ENCODE measurements at regions not wholly inside any gene's neighbourhood (a gene's known extent, or its start where the extent isn't known, plus 50 kb on each side); places are given as distances from the start of the nearest gene placed in this dataset.
"Not testable (repeated sequence)": the region's sequence is repeated elsewhere in the genome, so short reads cannot be mapped to it uniquely, and the experiment has no call there.

GRCh38 chr16:33975744-33976143 is 516.3 kb downstream of the TP53TG3F start:
- H3K9me2 ChIP-seq (ENCODE audit: insufficient read depth); H3K4me2 ChIP-seq; H3F3A ChIP-seq (ENCODE audit: insufficient read depth, low read depth); POLR2A ChIA-PET (ENCODE audit: unreplicated experiment); H3K9me3 ChIP-seq (ENCODE audit: insufficient read depth, low read depth); H3K4me1 ChIP-seq (replicated peaks; ENCODE audit: insufficient read depth); H3K27ac ChIP-seq; BruUV-seq (replicated peaks); intact Hi-C loops (cut with micrococcal nuclease; ENCODE audit: unreplicated experiment); CTCF ChIA-PET; DNase-seq; H3K27me3 ChIP-seq (ENCODE audit: insufficient read depth, low read depth); H4K20me1 ChIP-seq (ENCODE audit: insufficient read depth); H3K79me2 ChIP-seq (ENCODE audit: low read depth); H3K36me3 ChIP-seq (ENCODE audit: low read depth); H3K4me3 ChIP-seq; H2AFZ ChIP-seq: not testable (repeated sequence)

GRCh38 chr16:33976521-33976920 is 517.1 kb downstream of the TP53TG3F start:
- H3K27me3 ChIP-seq (ENCODE audit: insufficient read depth, low read depth); intact Hi-C loops (cut with micrococcal nuclease; ENCODE audit: unreplicated experiment); H3K9me3 ChIP-seq (ENCODE audit: insufficient read depth, low read depth); H3K4me1 ChIP-seq (replicated peaks; ENCODE audit: insufficient read depth); H3K9me2 ChIP-seq (ENCODE audit: insufficient read depth); H2AFZ ChIP-seq; H3K4me3 ChIP-seq; H4K20me1 ChIP-seq (ENCODE audit: insufficient read depth); CTCF ChIA-PET; BruUV-seq (replicated peaks); H3K36me3 ChIP-seq (ENCODE audit: low read depth); H3K27ac ChIP-seq; H3F3A ChIP-seq (ENCODE audit: insufficient read depth, low read depth); H3K4me2 ChIP-seq; H3K79me2 ChIP-seq (ENCODE audit: low read depth); POLR2A ChIA-PET (ENCODE audit: unreplicated experiment): not testable (repeated sequence)
- peak in 1 of 2 experiments; percentile 13 for DNase-seq

GRCh38 chr16:33978784-33979183 is 519.4 kb downstream of the TP53TG3F start:
- not testable (repeated sequence) for BruUV-seq (replicated peaks); H3K27ac ChIP-seq

GRCh38 chr16:33979613-33980012 is 520.2 kb downstream of the TP53TG3F start:
- intact Hi-C loops (cut with micrococcal nuclease; ENCODE audit: unreplicated experiment); CTCF ChIA-PET; H3K4me3 ChIP-seq; H4K20me1 ChIP-seq (ENCODE audit: insufficient read depth); POLR2A ChIA-PET (ENCODE audit: unreplicated experiment); H3F3A ChIP-seq (ENCODE audit: insufficient read depth, low read depth); BruUV-seq (replicated peaks); H3K79me2 ChIP-seq (ENCODE audit: low read depth); H3K9me3 ChIP-seq (ENCODE audit: insufficient read depth, low read depth); H3K9me2 ChIP-seq (ENCODE audit: insufficient read depth); DNase-seq; H3K27me3 ChIP-seq (ENCODE audit: insufficient read depth, low read depth); H3K27ac ChIP-seq; H3K36me3 ChIP-seq (ENCODE audit: low read depth); H3K4me1 ChIP-seq (replicated peaks; ENCODE audit: insufficient read depth); H3K4me2 ChIP-seq; H2AFZ ChIP-seq: not testable (repeated sequence)

More at GRCh38 chr16:33978784-33979183, 519.4 kb downstream of the TP53TG3F start:
- H3K9me2 ChIP-seq (ENCODE audit: insufficient read depth); H3K4me3 ChIP-seq; H2AFZ ChIP-seq; H3K4me1 ChIP-seq (replicated peaks; ENCODE audit: insufficient read depth); H3K36me3 ChIP-seq (ENCODE audit: low read depth); H3K27me3 ChIP-seq (ENCODE audit: insufficient read depth, low read depth); H3K4me2 ChIP-seq; intact Hi-C loops (cut with micrococcal nuclease; ENCODE audit: unreplicated experiment); DNase-seq; H3K79me2 ChIP-seq (ENCODE audit: low read depth); H4K20me1 ChIP-seq (ENCODE audit: insufficient read depth); H3F3A ChIP-seq (ENCODE audit: insufficient read depth, low read depth); POLR2A ChIA-PET (ENCODE audit: unreplicated experiment); H3K9me3 ChIP-seq (ENCODE audit: insufficient read depth, low read depth); CTCF ChIA-PET: not testable (repeated sequence)

GRCh38 chr16:33980736-33981135 is 521.3 kb downstream of the TP53TG3F start:
- intact Hi-C loops (cut with micrococcal nuclease; ENCODE audit: unreplicated experiment); H3K4me3 ChIP-seq; DNase-seq; H2AFZ ChIP-seq; H3K4me1 ChIP-seq (replicated peaks; ENCODE audit: insufficient read depth); BruUV-seq (replicated peaks); H3K27me3 ChIP-seq (ENCODE audit: insufficient read depth, low read depth); CTCF ChIA-PET; H3K79me2 ChIP-seq (ENCODE audit: low read depth); H3K4me2 ChIP-seq; H3K9me3 ChIP-seq (ENCODE audit: insufficient read depth, low read depth); POLR2A ChIA-PET (ENCODE audit: unreplicated experiment); H3K9me2 ChIP-seq (ENCODE audit: insufficient read depth); H3F3A ChIP-seq (ENCODE audit: insufficient read depth, low read depth); H3K36me3 ChIP-seq (ENCODE audit: low read depth); H4K20me1 ChIP-seq (ENCODE audit: insufficient read depth); H3K27ac ChIP-seq: not testable (repeated sequence)

GRCh38 chr16:33984428-33984827 is 525.0 kb downstream of the TP53TG3F start:
- H3K4me2 ChIP-seq; H3K36me3 ChIP-seq (ENCODE audit: low read depth); H3K27me3 ChIP-seq (ENCODE audit: insufficient read depth, low read depth); H3F3A ChIP-seq (ENCODE audit: insufficient read depth, low read depth); H3K27ac ChIP-seq; H3K4me3 ChIP-seq; H3K4me1 ChIP-seq (replicated peaks; ENCODE audit: insufficient read depth); H3K79me2 ChIP-seq (ENCODE audit: low read depth); CTCF ChIA-PET; H3K9me2 ChIP-seq (ENCODE audit: insufficient read depth); DNase-seq; intact Hi-C loops (cut with micrococcal nuclease; ENCODE audit: unreplicated experiment); BruUV-seq (replicated peaks); POLR2A ChIA-PET (ENCODE audit: unreplicated experiment); H4K20me1 ChIP-seq (ENCODE audit: insufficient read depth); H2AFZ ChIP-seq; H3K9me3 ChIP-seq (ENCODE audit: insufficient read depth, low read depth): not testable (repeated sequence)

GRCh38 chr16:33986521-33986920 is 527.1 kb downstream of the TP53TG3F start:
- H3K36me3 ChIP-seq (ENCODE audit: low read depth); CTCF ChIA-PET; POLR2A ChIA-PET (ENCODE audit: unreplicated experiment); H3F3A ChIP-seq (ENCODE audit: insufficient read depth, low read depth); H3K9me2 ChIP-seq (ENCODE audit: insufficient read depth); H3K79me2 ChIP-seq (ENCODE audit: low read depth); H3K4me2 ChIP-seq; H3K27me3 ChIP-seq (ENCODE audit: insufficient read depth, low read depth); BruUV-seq (replicated peaks); DNase-seq; H3K9me3 ChIP-seq (ENCODE audit: insufficient read depth, low read depth); H3K4me1 ChIP-seq (replicated peaks; ENCODE audit: insufficient read depth); intact Hi-C loops (cut with micrococcal nuclease; ENCODE audit: unreplicated experiment); H4K20me1 ChIP-seq (ENCODE audit: insufficient read depth); H3K4me3 ChIP-seq; H2AFZ ChIP-seq; H3K27ac ChIP-seq: not testable (repeated sequence)

GRCh38 chr16:33987348-33987963 is 528.0 kb downstream of the TP53TG3F start:
- H3K9me2 ChIP-seq (ENCODE audit: insufficient read depth); intact Hi-C loops (cut with micrococcal nuclease; ENCODE audit: unreplicated experiment); H3K27me3 ChIP-seq (ENCODE audit: insufficient read depth, low read depth); H4K20me1 ChIP-seq (ENCODE audit: insufficient read depth); H3K9me3 ChIP-seq (ENCODE audit: insufficient read depth, low read depth); H3K36me3 ChIP-seq (ENCODE audit: low read depth); H3F3A ChIP-seq (ENCODE audit: insufficient read depth, low read depth); CTCF ChIA-PET; H2AFZ ChIP-seq; H3K4me2 ChIP-seq; BruUV-seq (replicated peaks); H3K4me3 ChIP-seq; POLR2A ChIA-PET (ENCODE audit: unreplicated experiment); H3K27ac ChIP-seq; H3K79me2 ChIP-seq (ENCODE audit: low read depth); DNase-seq; H3K4me1 ChIP-seq (replicated peaks; ENCODE audit: insufficient read depth): not testable (repeated sequence)
